Gastrocnemius medialis (tissue), 4 donors: ENCODE measurements at regions not wholly inside any gene's neighbourhood (a gene's known extent, or its start where the extent isn't known, plus 50 kb on each side); places are given as distances from the start of the nearest gene placed in this dataset.

ENCODE experiments used
- CTCF ChIP-seq, 5 experiments: fragments of 450-650 bp in 3 of 5; fragments of 200-600 bp in 2 of 5; sonication (generic) in 2 of 5; IDR thresholded peaks in 4 of 5; conservative IDR thresholded peaks in 1 of 5; 1 replicate in 4 of 5; 2 replicates in 1 of 5; pipeline ENCODE4 v1.5.1; 2016 to 2019; ENCODE audit warnings: antibody characterized with exemption in 5 of 5, mild to moderate bottlenecking in 3 of 5, moderate library complexity in 3 of 5
- POLR2A ChIP-seq, 2 donors: fragments of 450-650 bp; IDR thresholded peaks; one replicate each; pipeline ENCODE4 v1.6.1; 2017; ENCODE audit warnings: antibody characterized with exemption in 2 of 2, mild to moderate bottlenecking in 2 of 2, moderate library complexity in 2 of 2

DNA sequence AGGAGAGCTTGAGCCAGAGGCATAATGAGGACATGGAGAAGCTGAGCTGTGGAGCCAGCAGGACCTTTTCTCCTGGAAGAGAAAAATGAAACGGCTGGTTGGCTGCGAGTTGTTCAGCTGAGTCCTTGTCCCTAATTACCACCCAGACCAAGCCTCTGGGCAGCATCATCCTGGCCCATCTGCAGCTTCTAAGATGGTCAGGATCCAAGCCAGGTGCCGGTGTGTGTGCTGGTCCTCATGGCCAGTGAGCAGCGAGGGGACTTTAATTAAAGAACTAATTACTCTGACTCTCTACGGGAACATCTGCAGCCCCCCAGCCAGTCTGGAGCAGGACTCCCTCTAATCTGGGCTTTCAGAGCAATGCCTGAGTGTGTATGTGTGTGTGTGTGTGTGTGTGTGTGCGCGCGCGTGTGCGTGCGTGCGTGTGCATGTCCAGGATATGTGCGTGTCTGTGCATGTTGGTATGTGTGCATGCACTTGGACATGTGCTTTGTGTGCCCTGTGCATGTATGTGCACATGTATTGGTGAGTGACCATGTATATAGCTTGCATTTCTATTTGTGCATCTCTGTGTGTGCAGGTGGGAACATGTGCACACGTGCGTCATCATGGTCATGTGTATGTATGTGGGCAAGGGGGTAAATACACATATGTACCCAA, 173.9 kb downstream of the DHX35 start:
- TF ChIP-seq POLR2A (IDR thresholded peaks at IDR 0.05) (no peak), CTCF (IDR thresholded peaks at IDR 0.05 in 4 of 5, conservative IDR thresholded peaks at IDR 0.05 in 1 of 5) (no peak)
